Activated CD4-positive, alpha-beta T cell treated with anti-CD3 and anti-CD28 coated beads, Interleukin-2, amount 50 U/mL, for 16 hours (primary cell): ENCODE measurements at regions not wholly inside any gene's neighbourhood (a gene's known extent, or its start where the extent isn't known, plus 50 kb on each side); places are given as distances from the start of the nearest gene placed in this dataset.
"Not testable (repeated sequence)": the region's sequence is repeated elsewhere in the genome, so short reads cannot be mapped to it uniquely, and the experiment has no call there.

Experiments
- DNase-seq: peaks from one replicate; pipeline ENCODE4 v3.0.0-alpha.2; 2020

DNA sequence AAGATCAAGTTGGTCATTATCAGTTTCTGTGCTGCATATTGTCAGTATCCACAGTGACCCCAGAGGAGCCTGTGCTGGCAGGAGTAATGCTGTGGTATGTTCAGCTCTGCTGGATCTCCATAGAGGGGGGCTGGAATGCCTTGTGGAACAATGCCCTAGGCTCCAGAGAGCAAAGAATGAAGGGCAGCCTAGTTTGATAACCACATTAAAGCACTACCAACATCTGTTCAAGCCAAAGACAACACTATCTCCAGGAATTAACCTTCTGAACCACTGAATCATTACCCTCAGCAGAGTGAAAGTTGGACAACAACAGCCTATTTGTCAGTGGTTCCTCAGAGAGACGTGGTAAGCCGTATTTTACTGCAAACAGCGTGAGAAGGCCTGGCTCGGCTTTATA lies 192.3 kb upstream of the CXorf66 start:
- DNase-seq: no peak

- no peak for DNase-seq
These were observed 191.8 kb upstream of the CXorf66 start for GRCh38 chrX:140157143-140157542.

DNA sequence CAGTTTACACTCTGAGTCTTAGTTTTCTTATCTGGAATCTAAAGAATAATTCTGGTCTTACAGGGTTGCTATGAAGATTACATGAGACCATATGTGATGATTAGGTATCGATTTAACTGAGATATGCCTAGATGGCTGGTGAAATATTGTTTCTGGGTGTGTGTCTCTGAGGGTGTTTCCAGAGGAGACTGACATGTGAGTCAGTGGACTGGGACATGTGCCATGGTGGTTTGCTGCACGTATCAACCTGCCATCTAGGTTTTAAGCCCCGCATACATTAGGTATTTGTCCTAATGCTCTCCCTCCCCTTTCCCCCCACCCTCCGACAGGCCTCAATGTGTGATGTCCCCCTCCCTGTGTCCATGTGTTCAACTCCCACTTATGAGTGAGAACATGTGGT lies 186.0 kb upstream of the CXorf66 start:
- DNase-seq: no peak

GRCh38 chrX:140149761-140150160 lies 184.4 kb upstream of the CXorf66 start:
- DNase-seq: no peak

DNA sequence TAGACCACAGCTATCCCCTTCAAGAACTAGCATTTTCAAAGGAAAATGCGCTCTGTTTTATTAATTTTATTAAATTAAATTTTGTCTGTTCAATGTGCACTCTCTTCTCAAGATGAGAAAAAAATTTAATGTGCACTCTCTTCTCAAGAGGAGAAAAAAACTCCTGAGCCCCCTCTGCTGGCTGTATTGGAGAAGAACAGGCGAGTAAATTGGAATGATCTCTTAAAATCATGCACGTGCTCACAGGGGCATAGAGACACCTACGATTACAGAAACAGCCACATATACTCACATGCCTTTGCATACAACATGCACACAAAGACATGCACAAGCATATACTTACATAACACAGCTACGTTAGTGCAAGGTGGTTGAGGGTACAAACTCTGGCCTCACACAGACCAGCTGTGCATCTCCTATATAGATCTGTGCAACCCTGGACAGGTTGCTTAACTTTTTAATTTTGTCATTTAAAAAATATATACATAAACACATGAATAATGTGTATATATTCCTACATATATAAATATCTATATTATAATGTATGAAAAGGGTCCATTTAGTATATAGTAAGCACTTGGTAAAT lies 176.2 kb upstream of the CXorf66 start:
- peak; percentile 49 for DNase-seq

- not testable (repeated sequence) for DNase-seq
These were observed 173.2 kb upstream of the CXorf66 start for GRCh38 chrX:140138492-140138891.

DNA sequence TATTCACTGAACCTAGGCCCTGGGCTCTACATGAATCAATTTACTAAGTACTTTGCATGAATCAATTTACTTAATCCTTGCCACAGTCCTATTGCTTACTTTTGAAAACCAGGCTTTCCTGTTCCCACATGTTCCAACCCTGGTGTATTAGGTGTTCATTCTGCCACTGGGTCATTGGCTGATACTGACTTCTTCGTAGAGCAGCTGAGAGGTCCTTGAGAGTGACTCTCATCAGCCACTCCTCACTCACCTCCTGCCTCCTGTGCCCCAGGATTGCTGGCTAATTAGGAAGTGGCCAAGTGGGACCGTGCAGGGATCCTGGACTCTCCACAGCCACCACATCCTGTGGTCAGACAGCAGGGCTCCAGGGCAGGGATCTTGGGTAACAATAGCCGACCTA lies 172.7 kb upstream of the CXorf66 start:
- DNase-seq: not testable (repeated sequence)

DNA sequence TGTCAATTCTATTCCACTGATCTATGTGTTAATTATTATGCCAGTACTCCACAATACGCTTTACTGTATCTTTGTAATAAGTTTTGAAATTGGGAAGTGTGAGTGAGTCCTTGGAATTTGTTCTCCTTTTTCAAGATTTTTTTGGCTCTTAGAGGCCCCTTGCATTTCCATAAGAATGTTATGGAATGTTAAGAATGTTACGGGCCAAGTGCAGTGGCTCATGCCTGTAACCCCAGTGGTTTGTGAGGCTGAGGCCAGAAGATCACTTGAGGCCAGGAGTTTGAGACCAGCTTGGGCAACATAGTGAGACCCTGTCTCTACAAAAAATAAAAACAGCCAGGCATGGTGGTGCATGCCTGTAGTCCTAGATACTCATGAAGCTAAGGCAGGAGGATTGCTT lies 167.6 kb upstream of the CXorf66 start:
- DNase-seq: no peak

- no peak for DNase-seq
These were observed 158.1 kb upstream of the CXorf66 start for GRCh38 chrX:140123446-140123845.

- not testable (repeated sequence) for DNase-seq
These were observed 148.7 kb upstream of the CXorf66 start for GRCh38 chrX:140114059-140114458.

DNA sequence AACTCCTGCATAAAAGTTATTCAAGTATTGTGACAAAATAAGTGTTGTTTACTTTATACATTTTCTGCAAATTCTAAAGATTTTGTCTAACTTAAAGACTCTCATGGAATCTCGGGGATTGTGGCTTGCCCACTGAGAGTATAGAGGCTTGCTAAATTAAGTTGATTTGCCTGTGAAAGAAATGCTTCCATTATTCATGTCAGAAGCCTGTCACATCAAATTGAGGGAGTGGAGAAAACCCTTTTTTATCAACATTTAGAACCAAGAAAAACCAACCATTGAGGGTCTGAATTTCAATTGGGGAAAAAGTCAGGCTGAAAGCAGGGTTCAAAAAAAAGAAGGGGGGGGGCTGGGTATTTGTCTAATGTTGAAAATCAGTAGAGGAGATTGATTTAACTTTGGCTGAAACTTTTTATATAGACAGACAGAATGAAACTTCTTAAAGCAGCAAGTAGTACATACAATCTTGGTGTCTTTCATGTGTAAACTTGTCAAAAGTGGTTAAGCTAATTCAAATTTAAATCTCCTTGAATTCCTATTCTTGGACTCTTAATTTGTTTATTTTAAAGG lies 144.8 kb upstream of the CXorf66 start:
- no peak for DNase-seq

DNA sequence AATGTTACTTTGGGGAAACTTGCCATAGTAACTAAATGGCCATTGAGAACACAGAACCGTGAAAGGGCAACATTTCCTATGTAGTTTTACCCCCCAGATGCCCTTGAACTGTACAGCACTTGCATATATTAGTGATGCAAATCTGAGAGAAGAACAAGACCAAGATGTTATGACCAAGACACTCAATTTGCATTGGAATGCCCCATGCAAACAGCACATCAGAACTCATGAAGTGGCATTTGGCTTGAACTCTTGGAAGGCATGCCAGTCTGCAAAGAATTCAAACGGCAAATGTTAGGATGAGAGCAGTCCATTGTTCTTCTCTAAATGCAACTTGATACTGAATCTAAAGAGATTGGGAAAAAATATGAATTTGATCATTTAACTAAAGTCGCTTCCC lies 139.4 kb upstream of the CXorf66 start:
- DNase-seq: no peak

DNA sequence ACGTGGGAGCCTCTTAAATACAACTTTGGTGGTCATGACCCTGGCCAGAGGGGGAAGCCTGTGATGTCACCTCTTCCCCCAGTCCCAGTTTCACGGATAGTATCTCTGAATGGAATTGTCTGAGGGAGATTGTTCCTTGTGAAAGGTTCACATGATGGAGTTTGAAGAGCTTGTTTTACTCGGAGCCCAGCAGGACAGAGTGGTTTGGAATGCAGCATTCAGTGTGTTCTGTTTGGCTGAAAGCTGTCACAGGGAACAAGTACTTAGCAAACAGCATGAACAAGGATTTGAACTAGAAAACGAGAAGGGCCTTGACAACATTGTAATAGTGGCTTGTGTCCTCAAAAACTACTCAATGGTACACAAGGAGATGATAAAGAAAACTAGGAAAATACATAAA lies 133.9 kb upstream of the CXorf66 start:
- DNase-seq: no peak

GRCh38 chrX:140092121-140092520 lies 126.8 kb upstream of the CXorf66 start:
- no peak for DNase-seq

DNA sequence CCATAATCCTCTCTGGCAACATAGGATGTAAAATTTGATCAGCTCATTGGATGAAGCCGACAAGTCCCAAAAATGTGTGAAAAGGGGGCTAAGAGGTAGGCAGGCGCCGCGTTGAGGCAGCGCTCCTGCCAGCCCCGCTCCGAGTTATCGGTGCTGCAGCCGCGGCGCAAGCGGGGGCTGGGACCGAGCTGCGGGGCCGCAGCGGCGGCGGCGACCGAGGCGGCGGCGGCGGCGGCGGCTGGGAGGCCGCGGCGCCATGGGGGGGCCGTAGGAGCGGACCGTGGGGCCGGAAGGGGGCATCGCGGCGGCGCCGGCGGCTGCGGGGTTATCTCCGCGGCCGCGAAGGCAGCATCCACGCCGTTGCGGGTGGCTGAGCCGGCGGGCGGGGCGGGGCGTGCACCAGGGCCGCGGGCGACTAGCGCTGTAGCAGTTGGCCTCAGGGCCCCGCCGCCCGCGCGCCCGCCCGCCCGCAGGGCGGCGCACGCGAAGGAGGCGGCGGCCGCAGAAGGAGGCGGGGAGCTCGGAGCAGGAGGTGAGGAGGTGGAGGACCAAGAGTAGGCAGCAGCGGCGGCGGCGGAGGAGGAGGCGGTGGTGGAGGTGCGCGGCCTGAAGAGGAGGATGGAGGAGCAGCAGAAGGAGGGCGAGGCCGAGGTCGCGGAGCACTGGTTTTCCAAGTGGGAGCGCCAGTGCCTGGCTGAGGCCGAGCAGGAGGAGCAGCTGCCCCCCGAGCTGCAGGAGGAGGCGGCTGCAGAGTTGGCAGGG lies 126.0 kb upstream of the CXorf66 start:
- peak; percentile 30 for DNase-seq

DNA sequence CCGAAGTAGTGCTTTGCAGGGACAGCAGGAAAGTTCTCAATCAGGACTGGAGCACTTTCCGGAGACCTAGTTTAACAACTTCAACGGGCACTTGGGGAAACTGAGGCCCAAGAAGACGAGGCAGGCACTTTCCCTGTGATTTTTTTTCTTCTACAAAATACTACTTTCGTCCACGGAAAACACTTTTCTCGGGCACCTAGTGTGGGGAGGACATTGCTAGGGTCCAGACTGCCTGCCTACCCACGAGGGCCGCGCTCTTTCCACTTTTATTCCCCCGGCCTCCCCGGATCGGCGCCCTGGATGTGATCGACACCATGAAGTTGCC lies 125.4 kb upstream of the CXorf66 start:
- no peak for DNase-seq

DNA sequence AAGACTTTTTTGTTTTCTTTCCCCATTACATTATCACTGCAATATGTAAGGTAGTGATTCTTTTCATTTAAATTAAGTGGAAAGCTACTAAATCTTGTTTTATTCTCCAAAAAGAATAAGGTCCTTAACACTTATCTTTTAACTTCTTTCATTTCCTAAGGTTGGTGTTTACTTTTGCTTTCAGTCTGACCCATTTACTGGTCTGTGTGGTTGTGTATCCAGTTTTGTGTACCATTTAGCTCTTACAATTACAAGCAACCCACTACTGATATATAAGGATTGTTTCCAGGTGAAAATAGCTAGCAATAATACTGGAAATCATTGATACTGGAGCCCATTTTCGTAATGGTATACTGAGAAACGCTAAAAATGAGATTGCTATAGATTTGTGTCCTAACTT lies 123.1 kb upstream of the CXorf66 start:
- no peak for DNase-seq

DNA sequence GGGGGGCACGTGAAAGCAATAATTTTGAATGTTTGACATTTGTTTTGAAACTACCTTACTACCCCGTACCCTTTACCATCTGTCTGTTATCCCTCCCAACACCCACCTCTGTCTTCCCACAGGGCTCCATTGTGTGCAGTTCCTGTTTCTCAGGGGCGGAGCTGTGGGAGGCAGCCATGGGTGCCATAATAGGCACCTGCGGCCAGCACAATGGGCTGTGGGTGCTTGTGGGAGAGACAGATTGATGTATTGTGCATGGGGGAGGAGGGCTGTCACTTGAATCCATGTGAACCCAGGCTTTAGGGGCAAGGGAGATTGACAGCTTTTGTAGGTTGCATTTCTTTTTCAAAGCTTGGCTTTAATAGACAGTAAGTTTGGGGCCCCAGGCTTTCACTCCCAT lies 122.6 kb upstream of the CXorf66 start:
- no peak for DNase-seq

DNA sequence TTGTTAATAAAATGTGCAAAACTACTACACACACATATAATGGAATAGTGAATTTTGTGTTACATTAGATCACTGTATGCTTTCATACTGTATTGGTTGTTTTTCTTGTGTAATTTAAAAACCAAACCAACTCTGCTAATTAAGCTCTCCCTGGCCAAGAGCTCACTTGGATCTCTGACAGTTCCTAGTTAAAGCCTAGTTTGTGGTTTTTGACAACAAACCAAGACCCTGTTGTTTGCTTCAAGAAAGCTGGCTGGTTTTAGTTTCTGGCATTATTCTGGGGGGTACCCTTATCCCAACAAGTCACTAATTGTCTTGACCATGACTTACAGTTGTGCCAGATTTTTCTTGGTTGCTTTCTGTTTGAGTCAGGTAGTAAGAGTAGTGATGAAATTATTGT lies 121.4 kb upstream of the CXorf66 start:
- no peak for DNase-seq

- not testable (repeated sequence) for DNase-seq
These were observed 109.5 kb upstream of the CXorf66 start for GRCh38 chrX:140074851-140075250.

DNA sequence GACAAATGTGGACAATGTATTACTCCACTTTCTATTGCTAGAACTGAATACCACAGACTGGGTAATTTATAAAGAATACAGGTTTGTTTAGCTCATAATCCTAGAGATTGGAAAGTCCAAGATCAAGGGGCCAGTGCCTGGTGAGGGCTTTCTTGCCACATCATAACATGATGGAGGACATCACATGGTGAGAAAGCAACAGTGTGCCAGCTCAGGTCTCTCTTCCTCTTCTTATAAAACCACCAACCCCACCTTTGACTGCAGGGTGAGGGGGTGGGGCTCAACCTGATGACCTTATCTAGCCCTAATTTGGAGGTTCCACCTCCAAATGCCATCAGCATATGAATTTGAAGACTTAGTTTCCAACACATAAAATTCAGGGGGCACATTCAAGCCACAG lies 105.7 kb upstream of the CXorf66 start:
- no peak for DNase-seq

- DNase-seq: no peak
These were observed 100.8 kb upstream of the CXorf66 start for GRCh38 chrX:140065961-140066662.

DNA sequence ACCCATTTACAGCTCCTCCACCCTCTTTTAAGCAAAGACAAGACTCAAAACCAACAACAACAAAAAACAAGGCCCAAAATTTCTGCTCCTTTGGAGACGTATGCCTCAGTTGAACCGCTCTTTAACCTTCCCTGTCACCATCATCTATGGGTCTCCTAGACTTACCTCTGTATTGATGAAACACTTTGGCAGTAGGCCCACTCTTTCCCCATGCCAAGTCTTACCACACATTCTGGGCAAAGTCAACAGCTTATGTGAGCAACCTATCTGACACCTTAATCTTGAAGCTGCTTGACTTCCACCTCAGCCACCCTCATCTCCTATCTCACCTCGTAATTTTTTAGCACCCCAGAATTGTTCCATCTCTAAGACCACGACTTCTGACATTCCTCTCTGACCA lies 99.7 kb upstream of the CXorf66 start:
- no peak for DNase-seq

- peak; percentile 75 for DNase-seq
These were observed 91.7 kb upstream of the CXorf66 start for GRCh38 chrX:140057001-140057411.
